GM12865 (cell line): ENCODE measurements at regions not wholly inside any gene's neighbourhood (a gene's known extent, or its start where the extent isn't known, plus 50 kb on each side); places are given as distances from the start of the nearest gene placed in this dataset.

Experiments
- DNase-seq: peaks from one replicate; pipeline ENCODE4 v3.0.0; 2010; ENCODE audit warnings: low read depth
- H3K4me3 ChIP-seq: 2 replicates; pipeline ENCODE4 v1.5.1; 2011; ENCODE audit warnings: mild to moderate bottlenecking, low read depth, low read length, control low read depth
- TF ChIP-seq, protein P1 (sequence below): IDR thresholded peaks from 2 replicates; pipeline ENCODE4 v1.5.1; 2011; ENCODE audit warnings: low read length, control low read depth, low read depth, inconsistent platforms; ENCODE audit not compliant: insufficient read depth; ENCODE audit errors: missing control alignments

DNA sequence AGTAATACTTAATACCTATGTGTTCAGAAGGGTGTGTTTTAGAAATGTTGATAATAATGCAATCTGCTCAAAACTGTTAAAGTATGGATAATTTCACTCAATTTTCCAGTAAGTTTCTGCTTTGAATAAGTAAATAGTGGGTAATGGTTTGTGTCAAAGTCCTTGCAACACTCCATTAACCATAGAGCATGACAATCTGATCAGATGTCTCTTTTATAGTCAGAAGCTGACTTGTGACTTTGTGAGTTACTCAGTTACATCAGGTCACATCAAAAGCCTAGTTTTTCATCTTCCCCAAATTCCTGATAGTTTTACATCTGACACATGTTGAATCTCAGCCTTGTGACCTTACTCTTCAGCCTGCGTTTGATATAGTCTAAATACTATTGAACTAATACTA lies 338.0 kb downstream of the EFNB2 start:
- TF ChIP-seq, protein P1, sequence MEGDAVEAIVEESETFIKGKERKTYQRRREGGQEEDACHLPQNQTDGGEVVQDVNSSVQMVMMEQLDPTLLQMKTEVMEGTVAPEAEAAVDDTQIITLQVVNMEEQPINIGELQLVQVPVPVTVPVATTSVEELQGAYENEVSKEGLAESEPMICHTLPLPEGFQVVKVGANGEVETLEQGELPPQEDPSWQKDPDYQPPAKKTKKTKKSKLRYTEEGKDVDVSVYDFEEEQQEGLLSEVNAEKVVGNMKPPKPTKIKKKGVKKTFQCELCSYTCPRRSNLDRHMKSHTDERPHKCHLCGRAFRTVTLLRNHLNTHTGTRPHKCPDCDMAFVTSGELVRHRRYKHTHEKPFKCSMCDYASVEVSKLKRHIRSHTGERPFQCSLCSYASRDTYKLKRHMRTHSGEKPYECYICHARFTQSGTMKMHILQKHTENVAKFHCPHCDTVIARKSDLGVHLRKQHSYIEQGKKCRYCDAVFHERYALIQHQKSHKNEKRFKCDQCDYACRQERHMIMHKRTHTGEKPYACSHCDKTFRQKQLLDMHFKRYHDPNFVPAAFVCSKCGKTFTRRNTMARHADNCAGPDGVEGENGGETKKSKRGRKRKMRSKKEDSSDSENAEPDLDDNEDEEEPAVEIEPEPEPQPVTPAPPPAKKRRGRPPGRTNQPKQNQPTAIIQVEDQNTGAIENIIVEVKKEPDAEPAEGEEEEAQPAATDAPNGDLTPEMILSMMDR, result no peak

GRCh38 chr13:106187501-106188095 lies 347.9 kb downstream of the EFNB2 start:
- H3K4me3 ChIP-seq, result no peak overlapping the region
- TF ChIP-seq, protein P1, result no peak
- DNase-seq, result no peak

More for the DNA sequence above, 338.0 kb downstream of the EFNB2 start:
- no peak for DNase-seq
- no peak overlapping the region for H3K4me3 ChIP-seq

GRCh38 chr13:106187101-106187500 lies 348.4 kb downstream of the EFNB2 start:
- H3K4me3 ChIP-seq, result no peak overlapping the region
- TF ChIP-seq, protein P1, result no peak
- DNase-seq, result no peak

DNA sequence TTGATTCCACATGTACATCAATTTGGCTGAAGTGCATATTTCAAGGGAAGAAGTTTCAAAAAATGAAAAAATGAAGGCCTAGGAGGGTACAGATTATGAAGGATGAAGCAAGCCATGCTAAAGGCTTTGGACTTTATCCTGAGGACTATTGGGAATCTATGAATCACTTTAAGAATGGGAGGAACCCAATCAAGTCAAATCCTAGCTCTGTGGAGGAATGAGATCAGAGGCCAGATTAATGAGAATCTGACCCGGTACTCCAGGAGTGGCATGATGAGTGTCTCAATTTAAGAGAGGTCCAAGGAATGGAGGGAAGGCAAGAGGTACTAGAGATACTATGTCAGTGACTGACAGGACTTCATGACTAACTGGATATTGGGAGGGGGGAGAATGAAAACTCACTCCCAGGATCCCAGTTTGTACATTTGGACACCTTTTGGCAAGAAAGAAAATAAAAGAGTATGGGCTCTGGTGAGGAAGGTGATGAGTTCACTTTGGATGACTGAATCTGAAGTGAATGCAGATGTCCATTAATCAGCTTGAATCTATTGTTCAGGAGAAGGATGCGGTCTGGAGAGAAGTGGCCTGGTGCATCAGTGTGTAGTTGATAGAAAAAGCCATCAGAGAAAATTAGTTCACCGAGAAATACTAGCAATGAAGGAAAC lies 349.0 kb downstream of the EFNB2 start:
- DNase-seq, result no peak
- TF ChIP-seq, protein P1, result no peak
- no peak overlapping the region for H3K4me3 ChIP-seq

DNA sequence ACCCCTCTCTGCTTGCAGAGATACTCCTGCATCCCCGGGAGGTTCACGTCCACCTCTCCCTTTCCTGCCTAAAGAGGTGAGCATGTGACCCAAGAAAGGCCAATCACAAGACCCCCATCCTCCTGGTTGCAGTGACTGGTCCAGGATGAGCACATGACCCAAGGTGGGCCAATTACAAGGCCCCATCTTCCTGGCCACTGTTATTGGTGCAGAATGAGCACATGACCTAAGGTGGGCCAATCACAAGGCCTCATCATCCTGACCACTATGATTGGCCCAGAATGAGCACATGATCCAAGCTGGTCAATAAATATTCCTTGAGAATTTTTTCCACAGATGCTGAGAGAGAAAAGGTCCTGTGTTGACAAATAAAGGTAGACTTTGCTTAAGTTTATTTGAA lies 350.7 kb downstream of the EFNB2 start:
- DNase-seq, result no peak
- TF ChIP-seq, protein P1, result no peak
- no peak overlapping the region for H3K4me3 ChIP-seq

GRCh38 chr13:106183410-106184065 lies 351.9 kb downstream of the EFNB2 start:
- DNase-seq, result no peak
- TF ChIP-seq, protein P1, result no peak
- no peak overlapping the region for H3K4me3 ChIP-seq
